Pulmonary artery endothelial cell (primary cell): ENCODE measurements at regions not wholly inside any gene's neighbourhood (a gene's known extent, or its start where the extent isn't known, plus 50 kb on each side); places are given as distances from the start of the nearest gene placed in this dataset.

Experiments used
- DNase-seq: peaks from one replicate; pipeline ENCODE4 v3.0.0-alpha.2; 2011; ENCODE audit warnings: low read depth, low spot score

- DNase-seq, result peak; percentile 29
Measured at GRCh38 chr3:66133050-66133757, 87.6 kb upstream of the SLC25A26 start.

GRCh38 chr3:66128623-66129022, 89.9 kb upstream of the MAGI1 start:
- DNase-seq, result no peak

DNA sequence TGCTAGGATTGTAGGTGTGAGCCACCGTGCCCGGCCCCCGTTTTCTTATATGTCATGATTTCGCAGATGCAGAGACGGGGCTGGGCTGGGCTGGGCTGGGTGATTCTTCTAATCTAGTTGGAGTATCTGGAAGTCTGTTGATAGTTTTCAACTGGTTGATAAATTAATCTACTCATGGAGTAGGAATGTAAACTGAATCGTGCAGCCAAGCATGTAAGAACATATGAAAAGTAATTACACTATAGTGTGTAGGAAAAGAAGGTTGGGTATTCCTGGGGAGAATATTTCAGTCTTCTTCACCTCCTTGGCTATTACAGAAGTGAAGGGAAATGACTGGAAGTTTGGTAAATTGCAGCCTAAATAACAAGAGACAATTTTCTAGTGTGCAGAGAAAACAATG, 82.6 kb upstream of the MAGI1 start:
- no peak for DNase-seq

GRCh38 chr3:66115858-66116654, 77.3 kb upstream of the MAGI1 start:
- DNase-seq, result peak; percentile 97

DNA sequence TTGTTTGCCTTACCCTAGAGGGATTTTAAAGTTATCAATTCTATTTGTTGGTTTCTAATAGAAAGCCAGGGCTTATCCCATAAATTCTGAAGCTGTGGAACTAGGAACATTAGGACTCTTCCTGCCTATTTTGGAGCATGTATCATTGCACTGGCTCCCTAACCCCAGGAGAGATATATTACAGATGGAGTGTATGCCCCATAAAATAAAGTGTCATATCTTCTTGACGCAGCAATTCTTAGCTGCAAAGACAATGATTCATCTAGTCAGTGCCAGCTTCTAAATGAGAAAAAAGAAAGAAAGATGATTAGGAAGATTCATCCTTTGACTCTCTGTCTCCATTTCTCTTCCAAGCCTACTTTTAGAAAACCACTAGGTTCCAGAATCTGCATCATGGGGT, 74.8 kb upstream of the MAGI1 start:
- DNase-seq, result no peak

DNA sequence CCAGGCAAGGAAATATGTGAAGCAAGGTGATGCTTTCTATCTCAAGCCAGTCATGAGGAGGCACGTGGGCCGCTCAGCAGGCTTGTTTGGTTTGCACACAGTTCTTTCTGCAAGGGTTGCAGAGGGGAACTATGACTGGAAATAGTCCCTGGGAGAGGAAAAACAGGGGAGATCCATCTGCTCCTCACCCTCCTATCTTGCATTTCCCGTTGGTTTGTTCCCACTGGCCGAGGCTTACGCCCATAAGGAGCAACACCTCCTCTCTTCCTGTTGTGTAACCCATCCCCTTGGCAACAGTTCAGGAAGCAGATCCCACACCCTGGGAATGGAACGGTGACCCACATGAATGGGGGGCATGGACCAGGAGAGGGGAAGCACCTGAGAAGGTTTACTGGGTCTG, 72.1 kb upstream of the MAGI1 start:
- DNase-seq, result peak; percentile 71

- DNase-seq, result no peak
Measured at GRCh38 chr3:66107855-66108254, 69.1 kb upstream of the MAGI1 start.

DNA sequence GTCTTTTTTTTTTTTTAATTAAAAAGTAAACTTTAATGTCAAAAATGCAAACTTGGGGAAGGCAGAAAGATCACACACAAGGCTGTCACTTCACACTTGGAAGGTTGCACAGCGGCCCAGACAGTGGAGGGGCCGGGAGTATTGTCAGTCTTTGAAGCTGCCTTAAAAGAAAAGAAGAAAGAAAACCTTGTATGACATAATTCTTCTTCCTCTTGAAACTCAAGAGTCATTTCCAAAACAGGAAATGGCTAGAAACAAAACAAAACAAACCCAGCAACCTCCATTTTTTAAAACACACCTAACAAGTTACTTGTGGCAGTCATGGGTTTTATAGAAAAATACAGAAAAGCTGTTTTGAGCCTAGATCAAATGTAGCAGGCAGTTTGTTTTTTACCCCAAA, 68.1 kb upstream of the MAGI1 start:
- no peak for DNase-seq

- DNase-seq, result no peak
Measured at GRCh38 chr3:66104535-66104934, 65.8 kb upstream of the MAGI1 start.

DNA sequence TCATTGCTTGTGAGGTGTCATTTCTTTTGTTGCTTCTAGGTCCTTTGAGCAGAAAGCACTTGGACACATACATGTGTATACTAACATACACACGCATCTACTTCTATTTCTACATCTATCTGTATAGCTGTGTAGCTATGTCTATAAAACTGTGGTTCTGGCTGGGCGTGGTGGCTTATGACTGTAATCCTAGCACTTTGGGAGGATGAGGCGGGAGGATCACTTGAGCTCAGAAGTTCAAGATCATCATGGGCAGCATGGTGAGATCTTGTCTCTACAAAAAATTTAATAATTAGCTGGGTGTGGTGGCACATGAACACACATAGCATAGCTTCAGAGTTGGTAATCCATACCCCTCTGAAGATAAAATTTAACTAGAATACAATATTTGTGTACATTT, 65.0 kb upstream of the MAGI1 start:
- DNase-seq, result no peak

DNA sequence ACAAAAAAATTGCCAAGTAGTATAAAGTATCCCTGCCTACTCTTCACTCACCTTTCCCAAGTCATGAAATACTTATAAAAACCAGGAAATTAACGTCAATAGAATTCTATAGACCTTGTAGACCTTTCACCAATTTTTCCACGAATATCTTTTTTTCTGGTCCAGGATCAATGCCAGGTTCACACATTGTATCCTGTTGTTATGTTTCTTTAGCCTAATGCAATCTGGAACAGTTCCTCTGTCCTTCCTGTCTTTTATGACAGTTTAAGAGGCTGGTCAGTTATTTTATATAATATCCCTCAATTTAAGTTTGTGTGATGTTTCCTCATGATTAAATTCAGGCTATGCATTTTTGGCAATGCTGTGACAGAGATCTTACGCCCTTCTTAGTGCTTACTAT, 63.2 kb upstream of the MAGI1 start:
- DNase-seq, result peak; percentile 44

GRCh38 chr3:66099541-66100065, 60.9 kb upstream of the MAGI1 start:
- DNase-seq, result no peak

DNA sequence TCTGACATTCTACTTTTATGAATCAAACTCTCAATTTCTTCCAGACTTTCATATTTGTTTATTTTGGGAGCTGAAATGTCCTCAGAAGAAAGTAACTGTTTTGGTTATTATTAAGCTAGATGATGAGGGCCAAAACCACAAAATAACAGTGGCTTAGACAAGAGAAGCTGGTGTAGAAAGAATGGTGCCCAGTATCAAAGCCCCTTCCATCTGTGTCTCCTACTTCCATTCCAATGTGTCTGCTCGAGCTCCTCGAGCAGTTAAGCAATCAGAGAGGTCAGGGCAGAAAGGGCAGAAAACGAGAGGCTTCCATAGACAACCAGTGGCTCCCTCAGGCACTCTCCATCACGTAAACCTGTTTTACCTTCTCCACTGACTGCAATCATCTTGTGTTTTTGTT, 59.7 kb upstream of the MAGI1 start:
- no peak for DNase-seq

- DNase-seq, result no peak
Measured at GRCh38 chr3:66097647-66098046, 58.9 kb upstream of the MAGI1 start.

GRCh38 chr3:66095295-66096001, 56.7 kb upstream of the MAGI1 start:
- DNase-seq, result no peak

DNA sequence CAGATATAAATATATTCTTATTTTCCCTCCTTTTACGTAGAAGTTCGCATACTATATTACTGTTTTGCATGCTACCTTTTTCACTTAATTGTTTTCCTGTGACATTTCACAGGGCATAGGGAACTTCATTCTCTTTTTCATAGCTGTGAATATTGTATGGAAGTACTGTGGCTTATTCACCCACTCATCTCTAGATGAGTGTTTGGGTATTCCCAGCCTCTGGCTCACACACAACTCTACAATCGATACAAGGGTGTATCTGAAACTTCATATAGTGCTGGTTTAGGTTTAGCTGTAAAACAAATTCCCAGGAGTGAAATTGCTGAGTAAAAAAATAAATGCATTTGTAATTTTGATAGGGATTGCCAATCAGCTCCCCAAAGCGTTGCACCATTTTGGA, 55.3 kb upstream of the MAGI1 start:
- DNase-seq, result no peak

DNA sequence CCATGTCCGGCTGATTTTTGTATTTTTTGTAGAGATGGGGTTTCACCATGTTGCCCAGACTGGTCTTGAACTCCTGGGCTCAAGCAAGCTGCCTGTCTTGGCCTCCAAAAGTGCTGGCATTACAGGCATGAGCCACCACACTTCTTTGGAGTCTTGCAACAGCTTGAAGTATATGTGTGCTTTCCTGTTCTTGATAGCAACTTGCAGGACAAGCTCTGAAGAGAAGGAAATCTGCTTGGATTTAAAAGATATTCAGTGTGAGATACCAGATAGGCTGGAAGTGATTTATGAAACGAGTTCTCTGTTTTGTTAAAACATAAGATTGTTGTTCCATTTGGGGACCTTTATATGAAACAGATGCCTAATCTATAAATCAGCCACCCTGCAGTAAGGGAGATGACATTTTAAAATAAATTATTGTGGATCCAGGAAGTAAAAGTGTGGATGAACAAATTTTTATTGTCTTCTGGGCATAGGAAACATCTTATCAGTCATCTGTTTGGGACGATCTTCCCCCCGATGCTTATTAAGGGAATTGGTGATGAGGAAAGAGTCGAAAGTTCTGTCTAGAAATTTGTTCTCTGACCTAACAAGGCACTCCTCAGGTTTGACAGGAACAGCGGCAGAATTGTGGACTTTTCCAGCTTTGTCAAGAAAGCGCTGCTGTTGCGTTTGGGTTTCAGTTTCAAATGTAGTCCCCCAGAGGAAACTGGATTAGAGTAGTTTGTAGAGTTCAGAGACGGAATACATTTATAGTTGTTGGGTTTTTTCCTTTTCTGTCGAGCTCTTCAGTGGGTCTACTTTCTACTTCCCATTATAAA, 53.7 kb upstream of the MAGI1 start:
- DNase-seq, result no peak
